HEK293 (cell line): ENCODE measurements at regions not wholly inside any gene's neighbourhood (a gene's known extent, or its start where the extent isn't known, plus 50 kb on each side); places are given as distances from the start of the nearest gene placed in this dataset.

Experiments
- OSR2 ChIP-seq: fragments of 450-650 bp; formaldehyde crosslinking; IDR thresholded peaks from 2 replicates; pipeline ENCODE4 v1.5.1; 2016; ENCODE audit warnings: missing biosample characterization, missing genetic modification characterization
- SP7 ChIP-seq: fragments of 450-650 bp; formaldehyde crosslinking; IDR thresholded peaks from 2 replicates; pipeline ENCODE4 v1.5.1; 2016; ENCODE audit warnings: missing biosample characterization, missing genetic modification characterization
- YY1 ChIP-seq: fragments of 450-650 bp; formaldehyde crosslinking; IDR thresholded peaks from 2 replicates; pipeline ENCODE4 v1.5.1; 2018; ENCODE audit warnings: missing biosample characterization, missing genetic modification characterization
- ZNF121 ChIP-seq: fragments of 450-650 bp; formaldehyde crosslinking; IDR thresholded peaks from 2 replicates; pipeline ENCODE4 v1.5.1; 2016; ENCODE audit warnings: missing biosample characterization, missing genetic modification characterization
- ZNF133 ChIP-seq: fragments of 450-650 bp; formaldehyde crosslinking; IDR thresholded peaks from 2 replicates; pipeline ENCODE4 v1.5.1; 2016; ENCODE audit warnings: missing biosample characterization, missing genetic modification characterization
- ZNF274 ChIP-seq, 2 experiments: fragments of 200-500 bp in 1 of 2; fragments of 450-650 bp in 1 of 2; sonication (Bioruptor generic) in 1 of 2; formaldehyde crosslinking in 1 of 2; IDR thresholded peaks; 2 replicates each; pipeline versions ENCODE4 v1.5.1 to v1.6.1; 2014 to 2016; ENCODE audit warnings: borderline replicate concordance in 1 of 2, inconsistent platforms in 1 of 2, low read length in 1 of 2, missing biosample characterization in 1 of 2, missing genetic modification characterization in 1 of 2
- ZNF292 ChIP-seq: fragments of 450-650 bp; formaldehyde crosslinking; IDR thresholded peaks from 2 replicates; pipeline ENCODE4 v1.5.1; 2016; ENCODE audit warnings: low read depth, missing biosample characterization, missing genetic modification characterization, borderline replicate concordance
- ZNF350 ChIP-seq: fragments of 450-650 bp; formaldehyde crosslinking; IDR thresholded peaks from 2 replicates; pipeline ENCODE4 v1.5.0; 2017; ENCODE audit warnings: missing biosample characterization, mild to moderate bottlenecking, missing genetic modification characterization
- ZNF391 ChIP-seq: fragments of 450-650 bp; formaldehyde crosslinking; IDR thresholded peaks from 2 replicates; pipeline ENCODE4 v1.5.1; 2016; ENCODE audit warnings: low read depth, missing biosample characterization, missing genetic modification characterization, borderline replicate concordance
- ZNF785 ChIP-seq: fragments of 450-650 bp; formaldehyde crosslinking; IDR thresholded peaks from 2 replicates; pipeline ENCODE4 v1.5.1; 2016; ENCODE audit warnings: missing biosample characterization, missing genetic modification characterization
- ZSCAN30 ChIP-seq: fragments of 450-650 bp; IDR thresholded peaks from 2 replicates; pipeline ENCODE4 v1.5.1; 2018; ENCODE audit warnings: missing biosample characterization, mild to moderate bottlenecking, missing genetic modification characterization, moderate library complexity
- TF ChIP-seq, protein P1 (sequence below): fragments of 450-650 bp; formaldehyde crosslinking; IDR thresholded peaks from 2 replicates; pipeline ENCODE4 v1.5.1; 2017; ENCODE audit warnings: missing biosample characterization, mild to moderate bottlenecking, missing genetic modification characterization, moderate library complexity
- TF ChIP-seq, protein P2 (sequence below): fragments of 450-650 bp; formaldehyde crosslinking; IDR thresholded peaks from 2 replicates; pipeline ENCODE4 v1.5.1; 2016; ENCODE audit warnings: missing biosample characterization, missing genetic modification characterization
- TF ChIP-seq, protein P3 (sequence below): fragments of 450-650 bp; formaldehyde crosslinking; IDR thresholded peaks from 2 replicates; pipeline ENCODE4 v1.5.0; 2017; ENCODE audit warnings: missing biosample characterization, missing genetic modification characterization, borderline replicate concordance

DNA sequence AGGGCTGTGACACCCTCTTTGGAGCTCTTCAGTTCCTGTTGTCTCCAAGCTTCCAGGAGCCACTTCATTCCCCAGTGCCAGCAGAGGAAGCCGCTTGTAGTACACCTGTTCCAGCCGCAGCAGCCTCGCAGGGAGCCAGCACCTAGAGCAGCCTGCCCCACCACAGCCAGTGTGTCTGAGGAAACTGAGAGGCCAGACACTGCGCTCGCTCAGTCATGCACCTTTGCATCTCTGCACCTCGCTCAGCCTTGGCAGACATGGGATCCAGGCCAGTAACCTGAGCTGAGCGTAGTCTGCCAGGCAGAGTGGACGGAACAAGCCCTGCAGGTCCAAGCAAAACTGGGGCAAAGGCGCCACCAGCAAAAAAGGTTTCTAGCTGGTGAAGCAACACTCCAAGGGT lies 1072.1 kb downstream of the JRKL start:
- TF ChIP-seq, protein P1, sequence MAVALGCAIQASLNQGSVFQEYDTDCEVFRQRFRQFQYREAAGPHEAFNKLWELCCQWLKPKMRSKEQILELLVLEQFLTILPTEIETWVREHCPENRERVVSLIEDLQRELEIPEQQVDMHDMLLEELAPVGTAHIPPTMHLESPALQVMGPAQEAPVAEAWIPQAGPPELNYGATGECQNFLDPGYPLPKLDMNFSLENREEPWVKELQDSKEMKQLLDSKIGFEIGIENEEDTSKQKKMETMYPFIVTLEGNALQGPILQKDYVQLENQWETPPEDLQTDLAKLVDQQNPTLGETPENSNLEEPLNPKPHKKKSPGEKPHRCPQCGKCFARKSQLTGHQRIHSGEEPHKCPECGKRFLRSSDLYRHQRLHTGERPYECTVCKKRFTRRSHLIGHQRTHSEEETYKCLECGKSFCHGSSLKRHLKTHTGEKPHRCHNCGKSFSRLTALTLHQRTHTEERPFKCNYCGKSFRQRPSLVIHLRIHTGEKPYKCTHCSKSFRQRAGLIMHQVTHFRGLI (tag by site-specific recombination), result no peak
- TF ChIP-seq OSR2 (tag by site-specific recombination) (no peak), ZNF274 (IDR thresholded peaks at IDR 0.05; ENCODE audit: low read length) (no peak), ZNF274 (tag by site-specific recombination; IDR thresholded peaks at IDR 0.05; ENCODE audit: borderline replicate concordance) (no peak), ZNF785 (tag by site-specific recombination) (no peak), ZNF133 (tag by site-specific recombination) (no peak), ZNF292 (tag by site-specific recombination) (no peak), ZNF391 (no peak), SP7 (no peak), YY1 (tag by site-specific recombination) (no peak), ZNF121 (tag by site-specific recombination) (no peak), ZNF350 (tag by site-specific recombination) (no peak), ZSCAN30 (tag by site-specific recombination) (no peak)
- TF ChIP-seq, protein P2, sequence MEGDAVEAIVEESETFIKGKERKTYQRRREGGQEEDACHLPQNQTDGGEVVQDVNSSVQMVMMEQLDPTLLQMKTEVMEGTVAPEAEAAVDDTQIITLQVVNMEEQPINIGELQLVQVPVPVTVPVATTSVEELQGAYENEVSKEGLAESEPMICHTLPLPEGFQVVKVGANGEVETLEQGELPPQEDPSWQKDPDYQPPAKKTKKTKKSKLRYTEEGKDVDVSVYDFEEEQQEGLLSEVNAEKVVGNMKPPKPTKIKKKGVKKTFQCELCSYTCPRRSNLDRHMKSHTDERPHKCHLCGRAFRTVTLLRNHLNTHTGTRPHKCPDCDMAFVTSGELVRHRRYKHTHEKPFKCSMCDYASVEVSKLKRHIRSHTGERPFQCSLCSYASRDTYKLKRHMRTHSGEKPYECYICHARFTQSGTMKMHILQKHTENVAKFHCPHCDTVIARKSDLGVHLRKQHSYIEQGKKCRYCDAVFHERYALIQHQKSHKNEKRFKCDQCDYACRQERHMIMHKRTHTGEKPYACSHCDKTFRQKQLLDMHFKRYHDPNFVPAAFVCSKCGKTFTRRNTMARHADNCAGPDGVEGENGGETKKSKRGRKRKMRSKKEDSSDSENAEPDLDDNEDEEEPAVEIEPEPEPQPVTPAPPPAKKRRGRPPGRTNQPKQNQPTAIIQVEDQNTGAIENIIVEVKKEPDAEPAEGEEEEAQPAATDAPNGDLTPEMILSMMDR, result no peak
- TF ChIP-seq, protein P3, sequence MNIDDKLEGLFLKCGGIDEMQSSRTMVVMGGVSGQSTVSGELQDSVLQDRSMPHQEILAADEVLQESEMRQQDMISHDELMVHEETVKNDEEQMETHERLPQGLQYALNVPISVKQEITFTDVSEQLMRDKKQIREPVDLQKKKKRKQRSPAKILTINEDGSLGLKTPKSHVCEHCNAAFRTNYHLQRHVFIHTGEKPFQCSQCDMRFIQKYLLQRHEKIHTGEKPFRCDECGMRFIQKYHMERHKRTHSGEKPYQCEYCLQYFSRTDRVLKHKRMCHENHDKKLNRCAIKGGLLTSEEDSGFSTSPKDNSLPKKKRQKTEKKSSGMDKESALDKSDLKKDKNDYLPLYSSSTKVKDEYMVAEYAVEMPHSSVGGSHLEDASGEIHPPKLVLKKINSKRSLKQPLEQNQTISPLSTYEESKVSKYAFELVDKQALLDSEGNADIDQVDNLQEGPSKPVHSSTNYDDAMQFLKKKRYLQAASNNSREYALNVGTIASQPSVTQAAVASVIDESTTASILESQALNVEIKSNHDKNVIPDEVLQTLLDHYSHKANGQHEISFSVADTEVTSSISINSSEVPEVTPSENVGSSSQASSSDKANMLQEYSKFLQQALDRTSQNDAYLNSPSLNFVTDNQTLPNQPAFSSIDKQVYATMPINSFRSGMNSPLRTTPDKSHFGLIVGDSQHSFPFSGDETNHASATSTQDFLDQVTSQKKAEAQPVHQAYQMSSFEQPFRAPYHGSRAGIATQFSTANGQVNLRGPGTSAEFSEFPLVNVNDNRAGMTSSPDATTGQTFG (tag by site-specific recombination), result no peak
